ENCODE measurements at regions not wholly inside any gene's neighbourhood (a gene's known extent, or its start where the extent isn't known, plus 50 kb on each side); places are given as distances from the start of the nearest gene placed in this dataset.

GRCh38 chr7:142455392-142455791 is 197.5 kb upstream of the PRSS58 start:
- CTCF ChIA-PET = interaction anchor here (2.1 kb wide), 1 partner anchor 10 kb away, joined by 7 read pairs; no protein-coding TSS in a partner anchor
- Histone ChIP-seq H3K4me1 (ENCODE audit: control insufficient read depth in 1 of 2, insufficient read depth in 2 of 2, low read length in 2 of 2) (peaks cover 0 to 7% of the 10 kb centered on the region in 2 experiments; a peak in 2 of 4 replicates), H3K36me3 (ENCODE audit: control insufficient read depth in 1 of 2, insufficient read depth in 2 of 2, low read length in 2 of 2) (no peaks in the 10 kb centered on the region), H3K27me3 (ENCODE audit: insufficient read depth, low read length) (no peaks in the 10 kb centered on the region), H3K79me2 (ENCODE audit: insufficient read depth, low read length) (no peaks in the 10 kb centered on the region), H3K9me3 (ENCODE audit: control insufficient read depth in 1 of 2, insufficient read depth in 1 of 2, low read depth in 1 of 2, low read length in 2 of 2) (no peaks in the 10 kb centered on the region), H3K9ac (ENCODE audit: low read length) (no peak overlapping the region), H4K20me1 (ENCODE audit: insufficient read depth) (no peaks in the 10 kb centered on the region), H3K4me3 (replicated peaks in 1 of 2; ENCODE audit: low read depth in 1 of 2, low read length in 2 of 2) (no peak overlapping the region), H3K9me2 (ENCODE audit: insufficient read depth) (no peaks in the 10 kb centered on the region), H2AFZ (ENCODE audit: low read depth, low read length, poor library complexity, severe bottlenecking) (no peak overlapping the region), H3K27ac (ENCODE audit: low read depth, low read length) (no peak overlapping the region), H3K4me2 (ENCODE audit: low read length) (no peak overlapping the region)
- DNase-seq (ENCODE audit: low read depth, low spot score) (no peak), ATAC-seq (no peak)
- POLR2A ChIA-PET = no interaction called here
- RAD21 ChIA-PET (ENCODE audit: low non-redundant PET in 1 of 2, low total read pairs in 2 of 2, uncharacterized antibody in 2 of 2, unreplicated experiment in 2 of 2) = no interaction called here
- BruUV-seq (replicated peaks) = no TSS peak
- intact Hi-C loops (cut with micrococcal nuclease) = no loop called here
- no peak for TF ChIP-seq EGR1 (IDR thresholded peaks at IDR 0.05; ENCODE audit: low read depth)
- TF ChIP-seq YY1 (IDR thresholded peaks at IDR 0.05; ENCODE audit: extremely low read depth, insufficient replicate concordance, low read depth, low read length) = no peak
- no peak for TF ChIP-seq POLR2A (IDR thresholded peaks at IDR 0.05; ENCODE audit: borderline replicate concordance, extremely low read depth, insufficient read depth, insufficient read length)
- no peak for TF ChIP-seq ZBTB33 (IDR thresholded peaks at IDR 0.05; ENCODE audit: extremely low read depth, insufficient replicate concordance, low read length)
- no peak for TF ChIP-seq EZH2 (IDR thresholded peaks at IDR 0.05)
- no peak for TF ChIP-seq RAD21 (IDR thresholded peaks at IDR 0.05; ENCODE audit: low read depth)
- TF ChIP-seq ELF1 (IDR thresholded peaks at IDR 0.05; ENCODE audit: borderline replicate concordance, low read depth) = no peak
- TF ChIP-seq SIN3A (IDR thresholded peaks at IDR 0.05; ENCODE audit: low read depth) = no peak
- no peak for TF ChIP-seq REST (IDR thresholded peaks at IDR 0.05; ENCODE audit: low read depth)

Data from HCT116 (cell line).